Colonic mucosa (tissue), 4 donors: ENCODE measurements at regions not wholly inside any gene's neighbourhood (a gene's known extent, or its start where the extent isn't known, plus 50 kb on each side); places are given as distances from the start of the nearest gene placed in this dataset.

Experiments
- DNase-seq: peaks from one replicate; pipeline ENCODE4 v3.0.0-alpha.2; 2020
- H3K27ac ChIP-seq: fragments of 200-600 bp; one replicate; pipeline ENCODE4 v1.8.0; 2021
- H3K27me3 ChIP-seq: fragments of 200-600 bp; one replicate; pipeline ENCODE4 v1.8.0; 2021
- H3K36me3 ChIP-seq: fragments of 200-600 bp; one replicate; pipeline ENCODE4 v1.8.0; 2021
- H3K4me1 ChIP-seq: fragments of 200-600 bp; one replicate; pipeline ENCODE4 v1.8.0; 2021; ENCODE audit warnings: mild to moderate bottlenecking
- H3K4me3 ChIP-seq: fragments of 200-600 bp; one replicate; pipeline ENCODE4 v1.8.0; 2021
- H3K9ac ChIP-seq, 2 donors: one replicate each; pipeline ENCODE4 v1.7.0; 2013; ENCODE audit warnings: control low read depth in 2 of 2, low read depth in 2 of 2, low read length in 2 of 2
- H3K9me3 ChIP-seq: fragments of 200-600 bp; one replicate; pipeline ENCODE4 v1.8.0; 2021
- CTCF ChIP-seq: fragments of 200-600 bp; IDR thresholded peaks from one replicate; pipeline ENCODE4 v1.8.0; 2022; ENCODE audit warnings: antibody characterized with exemption, mild to moderate bottlenecking
- intact Hi-C: fragments of 100-400 bp; cut with DNase I; formaldehyde crosslinking; loops from one replicate; pipeline ENCODE4 v1.14.1; 2022
- donor health status: healthy.
- donor health status: DM: no; HTN: no; CAD: no.
- donor health status: DM: no; HTN: no; CAD: no.

DNA sequence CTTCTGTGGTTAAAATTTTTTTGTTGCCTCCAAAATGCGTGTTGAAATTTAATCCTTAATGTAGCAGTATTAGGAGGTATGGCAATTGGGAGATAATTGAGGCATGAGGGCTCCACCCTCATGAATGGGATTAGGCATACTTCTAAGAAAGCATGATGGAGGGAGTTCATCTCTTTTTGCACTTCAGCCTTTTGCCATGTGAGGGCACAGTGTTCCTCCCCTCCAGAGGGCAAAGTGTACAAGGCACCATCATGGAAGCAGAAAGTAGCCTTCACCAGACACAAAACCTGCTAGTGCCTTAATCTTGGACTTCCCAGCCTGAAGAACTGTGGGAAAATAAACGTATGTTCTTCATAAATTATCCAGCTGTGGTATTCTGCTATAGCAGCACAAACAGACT lies 429.5 kb downstream of the ZIC1 start:
- Histone ChIP-seq H3K27ac (no peak overlapping the region), H3K4me3 (no peak overlapping the region), H3K4me1 (no peaks in the 10 kb centered on the region), H3K9me3 (no peaks in the 10 kb centered on the region), H3K9ac (no peak overlapping the region), H3K27me3 (no peaks in the 10 kb centered on the region), H3K36me3 (no peaks in the 10 kb centered on the region)
- intact Hi-C loops = no loop called here
- no peak for TF ChIP-seq CTCF
- no peak for DNase-seq

- no peaks in the 10 kb centered on the region for H3K36me3 ChIP-seq
- DNase-seq = no peak
- H3K27ac ChIP-seq = no peak overlapping the region
- no peak for TF ChIP-seq CTCF
- H3K4me1 ChIP-seq = no peaks in the 10 kb centered on the region
- H3K9ac ChIP-seq = no peak overlapping the region
- no peaks in the 10 kb centered on the region for H3K27me3 ChIP-seq
- H3K9me3 ChIP-seq = no peaks in the 10 kb centered on the region
- intact Hi-C loops = no loop called here
- no peak overlapping the region for H3K4me3 ChIP-seq
Measured at GRCh38 chr3:147843331-147843730, 434.2 kb downstream of the ZIC1 start.

DNA sequence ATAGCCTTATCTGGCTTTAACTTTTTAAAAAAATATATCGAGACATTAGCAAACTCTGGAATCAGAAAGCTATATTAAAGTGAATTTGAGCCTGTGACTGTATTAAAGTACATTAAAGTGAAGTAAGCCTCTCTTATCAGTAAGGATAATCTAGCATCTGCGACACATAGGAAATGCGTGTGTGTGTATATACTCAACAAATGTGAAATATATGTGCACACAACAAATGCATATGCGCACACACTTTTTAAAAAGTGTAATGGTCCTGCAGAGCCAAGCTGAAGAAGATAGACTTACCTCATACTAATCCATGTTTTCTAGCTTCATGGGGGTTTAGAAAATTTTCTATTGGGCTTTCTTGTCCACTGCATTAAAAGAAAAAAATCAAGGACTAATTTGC lies 437.1 kb downstream of the ZIC1 start:
- no peak for DNase-seq
- no peaks in the 10 kb centered on the region for H3K4me1 ChIP-seq
- no peak for TF ChIP-seq CTCF
- H3K36me3 ChIP-seq = no peaks in the 10 kb centered on the region
- H3K9ac ChIP-seq = no peak overlapping the region
- no peak overlapping the region for H3K4me3 ChIP-seq
- no peaks in the 10 kb centered on the region for H3K27me3 ChIP-seq
- intact Hi-C loops = no loop called here
- H3K27ac ChIP-seq = no peak overlapping the region
- no peaks in the 10 kb centered on the region for H3K9me3 ChIP-seq

- DNase-seq = no peak
Measured at GRCh38 chr3:147846854-147847478, 437.8 kb downstream of the ZIC1 start.

GRCh38 chr3:147851062-147851461 lies 441.9 kb downstream of the ZIC1 start:
- Histone ChIP-seq H3K27ac (no peak overlapping the region), H3K4me1 (no peaks in the 10 kb centered on the region), H3K36me3 (no peaks in the 10 kb centered on the region), H3K27me3 (no peaks in the 10 kb centered on the region), H3K9me3 (no peaks in the 10 kb centered on the region), H3K4me3 (no peak overlapping the region), H3K9ac (no peak overlapping the region)
- no peak for DNase-seq
- TF ChIP-seq CTCF = no peak
- intact Hi-C loops = no loop called here

More at GRCh38 chr3:147846854-147847478, 437.8 kb downstream of the ZIC1 start:
- Histone ChIP-seq H3K4me1 (no peaks in the 10 kb centered on the region), H3K9me3 (no peaks in the 10 kb centered on the region), H3K9ac (no peak overlapping the region), H3K27ac (no peak overlapping the region), H3K27me3 (no peaks in the 10 kb centered on the region), H3K4me3 (no peak overlapping the region), H3K36me3 (no peaks in the 10 kb centered on the region)
- intact Hi-C loops = no loop called here
- no peak for TF ChIP-seq CTCF
